Spleen (tissue), 7 donors: ENCODE measurements at regions not wholly inside any gene's neighbourhood (a gene's known extent, or its start where the extent isn't known, plus 50 kb on each side); places are given as distances from the start of the nearest gene placed in this dataset.

ENCODE experiments used
- CTCF ChIP-seq, 11 experiments: fragments of 200-600 bp in 7 of 11; fragments of 450-650 bp in 4 of 11; sonication (generic) in 4 of 11; IDR thresholded peaks in 8 of 11; conservative IDR thresholded peaks in 3 of 11; 1 replicate in 7 of 11; 2 replicates in 4 of 11; pipeline versions ENCODE4 v1.4.0 to v1.8.0; 2016 to 2021; ENCODE audit warnings: antibody characterized with exemption in 11 of 11, inconsistent platforms in 4 of 11, mild to moderate bottlenecking in 1 of 11
- POLR2A ChIP-seq, 3 donors: fragments of 450-650 bp; IDR thresholded peaks; one replicate each; pipeline ENCODE4 v1.5.1; 2017; ENCODE audit warnings: antibody characterized with exemption in 3 of 3, mild to moderate bottlenecking in 1 of 3
- POLR2AphosphoS5 ChIP-seq, 3 donors: sonication (generic); formaldehyde crosslinking; IDR thresholded peaks; one replicate each; pipeline ENCODE4 v1.5.1; 2017; ENCODE audit warnings: antibody characterized with exemption in 3 of 3
- donor health status: DM: no; HTN: no; CAD: no; lungs with moderate emphysema.
- donor health status: DM: no; HTN: no; CAD: no.
- donor health status: DM: no; HTN: no; CAD: no.

DNA sequence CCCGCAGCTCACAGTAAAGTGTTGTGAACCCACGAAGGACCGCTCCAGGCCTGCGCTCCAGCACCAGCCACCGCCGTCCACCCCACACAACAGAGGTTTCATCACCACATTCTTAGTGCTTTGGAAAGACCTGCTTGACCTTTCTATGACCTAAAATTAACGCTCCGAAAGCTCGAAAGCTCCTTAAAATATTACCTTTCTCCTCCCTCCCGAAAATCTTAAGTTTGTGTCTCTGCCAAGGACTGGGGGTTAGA lies 149.2 kb downstream of the TWIST2 start:
- no peak for TF ChIP-seq POLR2A (IDR thresholded peaks at IDR 0.05)
- TF ChIP-seq CTCF (IDR thresholded peaks at IDR 0.05 in 8 of 11, conservative IDR thresholded peaks at IDR 0.05 in 3 of 11): no peak
- TF ChIP-seq POLR2AphosphoS5 (IDR thresholded peaks at IDR 0.05): no peak
